ENCODE measurements at regions not wholly inside any gene's neighbourhood (a gene's known extent, or its start where the extent isn't known, plus 50 kb on each side); places are given as distances from the start of the nearest gene placed in this dataset.
"Not testable (repeated sequence)": the region's sequence is repeated elsewhere in the genome, so short reads cannot be mapped to it uniquely, and the experiment has no call there.

DNA sequence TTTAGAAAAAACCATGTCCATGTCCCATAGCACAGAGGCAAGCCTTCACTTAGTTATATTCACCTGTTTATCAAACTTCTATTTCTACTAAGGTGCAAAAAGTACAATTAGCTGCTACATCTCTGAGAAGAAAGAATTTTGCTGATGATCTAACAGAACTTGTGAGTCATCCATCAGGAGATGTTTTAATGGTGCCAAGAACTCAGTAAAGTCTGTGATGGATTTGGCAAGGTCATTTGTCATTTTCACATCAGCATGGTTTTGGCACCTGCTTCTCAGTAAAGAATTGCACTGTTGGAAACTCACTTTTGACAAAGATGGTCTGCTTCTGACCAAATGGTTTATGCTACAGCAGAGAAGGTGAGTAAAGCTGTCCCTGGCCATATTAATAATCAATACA is 195.7 kb upstream of the TMEFF2 start:
- H3K36me3 ChIP-seq (replicated peaks in 1 of 2; ENCODE audit: control insufficient read depth in 1 of 2, insufficient read depth in 2 of 2, low read length in 1 of 2) = no peaks in the 10 kb centered on the region
- no peak overlapping the region for H3K4me2 ChIP-seq
- TF ChIP-seq GABPA (IDR thresholded peaks at IDR 0.05; ENCODE audit: low read depth) = no peak
- TF ChIP-seq, protein P1, sequence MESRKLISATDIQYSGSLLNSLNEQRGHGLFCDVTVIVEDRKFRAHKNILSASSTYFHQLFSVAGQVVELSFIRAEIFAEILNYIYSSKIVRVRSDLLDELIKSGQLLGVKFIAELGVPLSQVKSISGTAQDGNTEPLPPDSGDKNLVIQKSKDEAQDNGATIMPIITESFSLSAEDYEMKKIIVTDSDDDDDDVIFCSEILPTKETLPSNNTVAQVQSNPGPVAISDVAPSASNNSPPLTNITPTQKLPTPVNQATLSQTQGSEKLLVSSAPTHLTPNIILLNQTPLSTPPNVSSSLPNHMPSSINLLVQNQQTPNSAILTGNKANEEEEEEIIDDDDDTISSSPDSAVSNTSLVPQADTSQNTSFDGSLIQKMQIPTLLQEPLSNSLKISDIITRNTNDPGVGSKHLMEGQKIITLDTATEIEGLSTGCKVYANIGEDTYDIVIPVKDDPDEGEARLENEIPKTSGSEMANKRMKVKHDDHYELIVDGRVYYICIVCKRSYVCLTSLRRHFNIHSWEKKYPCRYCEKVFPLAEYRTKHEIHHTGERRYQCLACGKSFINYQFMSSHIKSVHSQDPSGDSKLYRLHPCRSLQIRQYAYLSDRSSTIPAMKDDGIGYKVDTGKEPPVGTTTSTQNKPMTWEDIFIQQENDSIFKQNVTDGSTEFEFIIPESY (IDR thresholded peaks at IDR 0.05; ENCODE audit: borderline replicate concordance, low read depth) = no peak
- TF ChIP-seq SIN3A (IDR thresholded peaks at IDR 0.05; ENCODE audit: borderline replicate concordance, low read depth, low read length) = no peak
- no peak for TF ChIP-seq REST (IDR thresholded peaks at IDR 0.05; ENCODE audit: low read depth, low read length)
- no peak for TF ChIP-seq TAF1 (IDR thresholded peaks at IDR 0.05; ENCODE audit: borderline replicate concordance, low read depth, low read length)
- TF ChIP-seq GATA2 (CRISPR knock-in tag; IDR thresholded peaks at IDR 0.05) = no peak
- TF ChIP-seq POLR2AphosphoS5 (IDR thresholded peaks at IDR 0.05; ENCODE audit: low read depth, low read length) = no peak
- no peaks in the 10 kb centered on the region for H3K27me3 ChIP-seq (ENCODE audit: insufficient read depth)
- no peak overlapping the region for H3K4me3 ChIP-seq (ENCODE audit: low read depth in 2 of 2, low read length in 1 of 2)
- DNase-seq = no peak
- H3K27ac ChIP-seq (ENCODE audit: low read depth in 2 of 2, low read length in 1 of 2) = no peak overlapping the region
- H3K4me1 ChIP-seq (ENCODE audit: control insufficient read depth in 1 of 2, insufficient read depth in 2 of 2, low read depth in 1 of 2, low read length in 1 of 2) = no peaks in the 10 kb centered on the region
- no peaks in the 10 kb centered on the region for H3K79me2 ChIP-seq (ENCODE audit: insufficient read depth)
- H4K20me1 ChIP-seq (ENCODE audit: insufficient read depth) = no peaks in the 10 kb centered on the region
- no peak overlapping the region for H3K9ac ChIP-seq
- no peaks in the 10 kb centered on the region for H3K9me3 ChIP-seq
- no peaks in the 10 kb centered on the region for H3K9me2 ChIP-seq
- ChIA-PET POLR2A (no interaction called here), CTCF (no interaction called here)
- H2AFZ ChIP-seq (ENCODE audit: low read depth) = no peak overlapping the region
- no peaks in the 10 kb centered on the region for H3F3A ChIP-seq (replicated peaks; ENCODE audit: insufficient read depth)

DNA sequence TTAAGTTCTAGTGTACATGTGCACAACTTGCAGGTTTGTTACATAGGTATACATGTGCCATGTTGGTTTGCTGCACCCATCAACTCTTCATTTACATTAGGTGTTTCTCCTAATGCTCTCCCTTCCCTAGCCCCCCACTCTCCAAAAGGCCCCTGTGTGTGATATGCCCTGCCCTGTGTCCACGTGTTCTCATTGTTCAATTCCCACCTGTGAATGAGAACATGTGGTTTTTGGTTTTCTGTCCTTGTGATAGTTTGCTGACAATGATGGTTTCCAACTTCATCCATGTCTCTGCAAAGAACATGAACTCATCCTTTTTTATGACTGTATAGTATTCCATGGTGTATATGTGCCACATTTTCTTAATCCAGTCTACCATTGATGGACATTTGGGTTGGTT is 189.5 kb upstream of the TMEFF2 start:
- H4K20me1 ChIP-seq (ENCODE audit: insufficient read depth); CTCF ChIA-PET; H3F3A ChIP-seq (replicated peaks; ENCODE audit: insufficient read depth); H3K36me3 ChIP-seq (replicated peaks in 1 of 2; ENCODE audit: control insufficient read depth in 1 of 2, insufficient read depth in 2 of 2, low read length in 1 of 2); H2AFZ ChIP-seq (ENCODE audit: low read depth); DNase-seq; H3K4me2 ChIP-seq; H3K9me3 ChIP-seq; H3K27me3 ChIP-seq (ENCODE audit: insufficient read depth); H3K4me3 ChIP-seq (ENCODE audit: low read depth in 2 of 2, low read length in 1 of 2); H3K4me1 ChIP-seq (ENCODE audit: control insufficient read depth in 1 of 2, insufficient read depth in 2 of 2, low read depth in 1 of 2, low read length in 1 of 2); H3K79me2 ChIP-seq (ENCODE audit: insufficient read depth); H3K9ac ChIP-seq; H3K9me2 ChIP-seq; H3K27ac ChIP-seq (ENCODE audit: low read depth in 2 of 2, low read length in 1 of 2); POLR2A ChIA-PET: not testable (repeated sequence)
- 41% methylated on average over 1 of the region's 1 CpG for WGBS (ENCODE audit: low lambda C conversion rate)
